Astrocyte (in vitro differentiated cells and primary cell): ENCODE measurements at regions not wholly inside any gene's neighbourhood (a gene's known extent, or its start where the extent isn't known, plus 50 kb on each side); places are given as distances from the start of the nearest gene placed in this dataset.

Source experiments
- DNase-seq: peaks from one replicate; pipeline ENCODE4 v3.0.0-alpha.2; 2010; ENCODE audit warnings: low read depth
- FAIRE-seq: peaks from 2 replicates; lab custom pipeline; 2011; peaks lifted over from hg19 to GRCh38; lab: Jason Lieb, UNC
- H2AFZ ChIP-seq: 2 replicates; pipeline ENCODE4 v1.6.0; 2012; ENCODE audit warnings: low read depth, low read length, inconsistent platforms
- H3K27ac ChIP-seq: 2 replicates; pipeline ENCODE4 v1.5.1; 2011; ENCODE audit warnings: low read depth, low read length, inconsistent platforms
- H3K27me3 ChIP-seq: 2 replicates; pipeline ENCODE4 v1.6.0; 2011; ENCODE audit warnings: low read length, inconsistent platforms; ENCODE audit not compliant: insufficient read depth
- H3K36me3 ChIP-seq: 2 replicates; pipeline ENCODE4 v1.5.1; 2011; ENCODE audit warnings: low read length, inconsistent platforms; ENCODE audit not compliant: insufficient read depth
- H3K4me1 ChIP-seq: 2 replicates; pipeline ENCODE4 v1.5.1; 2011; ENCODE audit warnings: low read length, inconsistent platforms; ENCODE audit not compliant: insufficient read depth
- H3K4me2 ChIP-seq: 2 replicates; pipeline ENCODE4 v1.6.0; 2012; ENCODE audit warnings: low read length, inconsistent platforms
- H3K4me3 ChIP-seq: 2 replicates; pipeline ENCODE4 v1.5.1; 2011; ENCODE audit warnings: low read depth, mild to moderate bottlenecking, low read length, inconsistent platforms; ENCODE audit not compliant: insufficient read depth
- H3K79me2 ChIP-seq: 2 replicates; pipeline ENCODE4 v1.6.0; 2012; ENCODE audit warnings: mild to moderate bottlenecking, low read length, inconsistent platforms; ENCODE audit not compliant: insufficient read depth
- H3K9ac ChIP-seq: 2 replicates; pipeline ENCODE4 v1.6.0; 2012; ENCODE audit warnings: mild to moderate bottlenecking, low read length, inconsistent platforms
- H3K9me3 ChIP-seq: 2 replicates; pipeline ENCODE4 v1.5.1; 2012; ENCODE audit warnings: low read depth, mild to moderate bottlenecking, low read length, inconsistent platforms; ENCODE audit not compliant: insufficient read depth
- H4K20me1 ChIP-seq: 2 replicates; pipeline ENCODE4 v1.6.0; 2012; ENCODE audit warnings: low read length, inconsistent platforms; ENCODE audit not compliant: insufficient read depth
- H3K27ac Mint-ChIP-seq: one replicate; pipeline ENCODE4 v1.8.0; 2021; ENCODE audit warnings: mild to moderate bottlenecking, mixed read lengths; ENCODE audit not compliant: unreplicated experiment
- H3K27me3 Mint-ChIP-seq: one replicate; pipeline ENCODE4 v1.8.0; 2021; ENCODE audit warnings: low read depth, mixed read lengths; ENCODE audit not compliant: unreplicated experiment
- H3K36me3 Mint-ChIP-seq: one replicate; pipeline ENCODE4 v1.8.0; 2021; ENCODE audit warnings: low read depth, mixed read lengths; ENCODE audit not compliant: unreplicated experiment
- H3K4me1 Mint-ChIP-seq: one replicate; pipeline ENCODE4 v1.8.0; 2021; ENCODE audit warnings: low read depth, mixed read lengths; ENCODE audit not compliant: unreplicated experiment
- H3K4me3 Mint-ChIP-seq: one replicate; pipeline ENCODE4 v1.8.0; 2021; ENCODE audit warnings: mild to moderate bottlenecking, moderate library complexity, mixed read lengths; ENCODE audit not compliant: unreplicated experiment
- H3K9me3 Mint-ChIP-seq: one replicate; pipeline ENCODE4 v1.8.0; 2021; ENCODE audit warnings: mild to moderate bottlenecking, mixed read lengths; ENCODE audit not compliant: unreplicated experiment
- EZH2 ChIP-seq: IDR thresholded peaks from 2 replicates; pipeline ENCODE4 v1.6.1; 2012; ENCODE audit warnings: mild to moderate bottlenecking, low read length, inconsistent platforms; ENCODE audit not compliant: insufficient read depth
- TF ChIP-seq, protein P1 (sequence below): IDR thresholded peaks from 2 replicates; pipeline ENCODE4 v1.5.1; 2011; ENCODE audit warnings: low read depth, mild to moderate bottlenecking, inconsistent platforms, low read length, moderate library complexity; ENCODE audit not compliant: insufficient read depth

- H4K20me1 ChIP-seq: no peaks in the 10 kb centered on the region
- Mint-ChIP-seq H3K4me3 (no peak overlapping the region), H3K27ac (no peak overlapping the region), H3K4me1 (peaks cover 4% of the 10 kb centered on the region), H3K27me3 (peaks cover 15% of the 10 kb centered on the region), H3K9me3 (peaks cover 7% of the 10 kb centered on the region), H3K36me3 (no peaks in the 10 kb centered on the region)
- H3K4me2 ChIP-seq: no peak overlapping the region
- no peaks in the 10 kb centered on the region for H3K4me1 ChIP-seq
- H3K27me3 ChIP-seq: peaks cover 3% of the 10 kb centered on the region
- no peak overlapping the region for H3K4me3 ChIP-seq
- TF ChIP-seq, protein P1, sequence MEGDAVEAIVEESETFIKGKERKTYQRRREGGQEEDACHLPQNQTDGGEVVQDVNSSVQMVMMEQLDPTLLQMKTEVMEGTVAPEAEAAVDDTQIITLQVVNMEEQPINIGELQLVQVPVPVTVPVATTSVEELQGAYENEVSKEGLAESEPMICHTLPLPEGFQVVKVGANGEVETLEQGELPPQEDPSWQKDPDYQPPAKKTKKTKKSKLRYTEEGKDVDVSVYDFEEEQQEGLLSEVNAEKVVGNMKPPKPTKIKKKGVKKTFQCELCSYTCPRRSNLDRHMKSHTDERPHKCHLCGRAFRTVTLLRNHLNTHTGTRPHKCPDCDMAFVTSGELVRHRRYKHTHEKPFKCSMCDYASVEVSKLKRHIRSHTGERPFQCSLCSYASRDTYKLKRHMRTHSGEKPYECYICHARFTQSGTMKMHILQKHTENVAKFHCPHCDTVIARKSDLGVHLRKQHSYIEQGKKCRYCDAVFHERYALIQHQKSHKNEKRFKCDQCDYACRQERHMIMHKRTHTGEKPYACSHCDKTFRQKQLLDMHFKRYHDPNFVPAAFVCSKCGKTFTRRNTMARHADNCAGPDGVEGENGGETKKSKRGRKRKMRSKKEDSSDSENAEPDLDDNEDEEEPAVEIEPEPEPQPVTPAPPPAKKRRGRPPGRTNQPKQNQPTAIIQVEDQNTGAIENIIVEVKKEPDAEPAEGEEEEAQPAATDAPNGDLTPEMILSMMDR: no peak
- no peak for TF ChIP-seq EZH2
- H3K27ac ChIP-seq: no peak overlapping the region
- no peaks in the 10 kb centered on the region for H3K9me3 ChIP-seq
- FAIRE-seq (no peak), DNase-seq (no peak)
- no peaks in the 10 kb centered on the region for H3K79me2 ChIP-seq
- H3K36me3 ChIP-seq: no peaks in the 10 kb centered on the region
- H3K9ac ChIP-seq: no peak overlapping the region
- no peak overlapping the region for H2AFZ ChIP-seq
Observed at GRCh38 chr2:234711308-234711707, 214.4 kb upstream of the ARL4C start.

DNA sequence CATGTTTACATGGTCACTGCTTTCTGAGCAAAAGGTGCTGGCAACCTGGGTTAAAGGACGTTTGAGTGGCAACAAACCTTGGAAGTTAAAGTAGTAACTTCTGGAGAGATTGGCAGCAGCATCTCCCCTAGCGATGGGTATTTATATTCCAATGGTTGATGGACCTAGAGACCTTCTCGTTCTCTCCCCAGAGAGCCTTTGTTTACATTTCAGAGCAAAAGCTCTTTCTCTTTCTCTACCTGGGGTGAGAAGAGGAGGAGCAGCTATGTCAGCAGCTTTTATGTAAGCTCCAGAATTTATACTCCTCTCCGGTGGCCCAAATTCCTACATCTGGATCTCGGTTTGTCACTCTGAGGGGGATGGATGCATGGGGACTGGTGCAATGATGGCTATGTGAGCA is 213.7 kb upstream of the ARL4C start:
- no peaks in the 10 kb centered on the region for H3K36me3 Mint-ChIP-seq
- no peak for TF ChIP-seq EZH2
- TF ChIP-seq, protein P1: no peak
- H3K4me3 ChIP-seq: no peak overlapping the region

GRCh38 chr2:234710066-234710465 is 213.2 kb upstream of the ARL4C start:
- Histone ChIP-seq H3K27ac (no peak overlapping the region), H3K36me3 (no peaks in the 10 kb centered on the region), H2AFZ (no peak overlapping the region), H3K27me3 (peaks cover 3% of the 10 kb centered on the region), H3K4me2 (no peak overlapping the region), H3K9ac (no peak overlapping the region), H4K20me1 (no peaks in the 10 kb centered on the region), H3K79me2 (no peaks in the 10 kb centered on the region), H3K4me3 (no peak overlapping the region), H3K9me3 (no peaks in the 10 kb centered on the region), H3K4me1 (peaks cover 3% of the 10 kb centered on the region)
- peaks cover 7% of the 10 kb centered on the region for H3K9me3 Mint-ChIP-seq
- FAIRE-seq (no peak), DNase-seq (no peak)
- no peak overlapping the region for H3K27ac Mint-ChIP-seq
- no peak overlapping the region for H3K4me3 Mint-ChIP-seq
- peaks cover 8% of the 10 kb centered on the region for H3K27me3 Mint-ChIP-seq
- peaks cover 7% of the 10 kb centered on the region for H3K4me1 Mint-ChIP-seq
- no peaks in the 10 kb centered on the region for H3K36me3 Mint-ChIP-seq
- TF ChIP-seq, protein P1: no peak
- no peak for TF ChIP-seq EZH2

More for the DNA sequence above, 213.7 kb upstream of the ARL4C start:
- H3K9ac ChIP-seq: no peak overlapping the region
- peaks cover 10% of the 10 kb centered on the region for H3K27me3 Mint-ChIP-seq
- H3K79me2 ChIP-seq: no peaks in the 10 kb centered on the region
- H3K9me3 ChIP-seq: no peaks in the 10 kb centered on the region
- peaks cover 7% of the 10 kb centered on the region for H3K9me3 Mint-ChIP-seq
- no peak overlapping the region for H3K27ac ChIP-seq
- no peak for DNase-seq
- H2AFZ ChIP-seq: no peak overlapping the region
- peaks cover 4% of the 10 kb centered on the region for H3K4me1 Mint-ChIP-seq
- no peak for FAIRE-seq
- H3K4me2 ChIP-seq: no peak overlapping the region
- H3K27ac Mint-ChIP-seq: no peak overlapping the region
- no peaks in the 10 kb centered on the region for H4K20me1 ChIP-seq
- H3K27me3 ChIP-seq: peaks cover 3% of the 10 kb centered on the region
- no peaks in the 10 kb centered on the region for H3K4me1 ChIP-seq
- H3K36me3 ChIP-seq: no peaks in the 10 kb centered on the region
- H3K4me3 Mint-ChIP-seq: no peak overlapping the region
